ENCODE measurements at regions not wholly inside any gene's neighbourhood (a gene's known extent, or its start where the extent isn't known, plus 50 kb on each side); places are given as distances from the start of the nearest gene placed in this dataset.

- H3K27ac Mint-ChIP-seq = peak overlapping the region in 2 of 3 experiments; percentile 11 to 59
- no peak overlapping the region for H3K4me3 Mint-ChIP-seq
- no peak for TF ChIP-seq CTCF (IDR thresholded peaks at IDR 0.05; ENCODE audit: unreplicated experiment in 3 of 3)
- H3K4me1 Mint-ChIP-seq = peaks cover 46% of the 10 kb centered on the region
- H3K36me3 Mint-ChIP-seq (ENCODE audit: low read depth) = no peaks in the 10 kb centered on the region
- peaks cover 7% of the 10 kb centered on the region for H3K27me3 Mint-ChIP-seq (ENCODE audit: low read depth)
- H3K9me3 Mint-ChIP-seq = no peaks in the 10 kb centered on the region
Measured at GRCh38 chr12:93059288-93059687, 130.2 kb upstream of the EEA1 start.

- H3K27me3 Mint-ChIP-seq (ENCODE audit: low read depth) = peaks cover 7% of the 10 kb centered on the region
- TF ChIP-seq CTCF (IDR thresholded peaks at IDR 0.05; ENCODE audit: unreplicated experiment in 3 of 3) = no peak
- H3K4me3 Mint-ChIP-seq = no peak overlapping the region
- no peaks in the 10 kb centered on the region for H3K9me3 Mint-ChIP-seq
- no peaks in the 10 kb centered on the region for H3K36me3 Mint-ChIP-seq (ENCODE audit: low read depth)
- H3K4me1 Mint-ChIP-seq = peaks cover 46% of the 10 kb centered on the region
- H3K27ac Mint-ChIP-seq = peak overlapping the region in 2 of 3 experiments; percentile 11 to 59
Measured at GRCh38 chr12:93059925-93060665, 131.0 kb upstream of the EEA1 start.

GRCh38 chr12:93060666-93061472 lies 131.8 kb upstream of the EEA1 start:
- peaks cover 44% of the 10 kb centered on the region for H3K4me1 Mint-ChIP-seq
- no peaks in the 10 kb centered on the region for H3K36me3 Mint-ChIP-seq (ENCODE audit: low read depth)
- TF ChIP-seq CTCF (IDR thresholded peaks at IDR 0.05; ENCODE audit: unreplicated experiment in 3 of 3) = no peak
- peaks cover 7% of the 10 kb centered on the region for H3K27me3 Mint-ChIP-seq (ENCODE audit: low read depth)
- H3K9me3 Mint-ChIP-seq = no peaks in the 10 kb centered on the region
- H3K27ac Mint-ChIP-seq = peak overlapping the region; percentile 59 to 83 (median 66)
- peak overlapping the region in 2 of 3 experiments; percentile 8 to 22 for H3K4me3 Mint-ChIP-seq

GRCh38 chr12:93061473-93062419 lies 132.7 kb upstream of the EEA1 start:
- no peaks in the 10 kb centered on the region for H3K36me3 Mint-ChIP-seq (ENCODE audit: low read depth)
- no peak for TF ChIP-seq CTCF (IDR thresholded peaks at IDR 0.05; ENCODE audit: unreplicated experiment in 3 of 3)
- peaks cover 38% of the 10 kb centered on the region for H3K4me1 Mint-ChIP-seq
- peak overlapping the region in 2 of 3 experiments; percentile 8 to 39 for H3K4me3 Mint-ChIP-seq
- peaks cover 7% of the 10 kb centered on the region for H3K27me3 Mint-ChIP-seq (ENCODE audit: low read depth)
- H3K9me3 Mint-ChIP-seq = no peaks in the 10 kb centered on the region
- peak overlapping the region; percentile 59 to 83 (median 66) for H3K27ac Mint-ChIP-seq

GRCh38 chr12:93065896-93066295 lies 136.8 kb upstream of the EEA1 start:
- H3K4me1 Mint-ChIP-seq = peaks cover 9% of the 10 kb centered on the region
- H3K27me3 Mint-ChIP-seq (ENCODE audit: low read depth) = peaks cover 4% of the 10 kb centered on the region
- no peaks in the 10 kb centered on the region for H3K36me3 Mint-ChIP-seq (ENCODE audit: low read depth)
- no peak for TF ChIP-seq CTCF (IDR thresholded peaks at IDR 0.05; ENCODE audit: unreplicated experiment in 3 of 3)
- H3K9me3 Mint-ChIP-seq = no peaks in the 10 kb centered on the region
- H3K27ac Mint-ChIP-seq = no peak overlapping the region
- no peak overlapping the region for H3K4me3 Mint-ChIP-seq

All from nephron (organoid).